ENCODE measurements at regions not wholly inside any gene's neighbourhood (a gene's known extent, or its start where the extent isn't known, plus 50 kb on each side); places are given as distances from the start of the nearest gene placed in this dataset.

DNA sequence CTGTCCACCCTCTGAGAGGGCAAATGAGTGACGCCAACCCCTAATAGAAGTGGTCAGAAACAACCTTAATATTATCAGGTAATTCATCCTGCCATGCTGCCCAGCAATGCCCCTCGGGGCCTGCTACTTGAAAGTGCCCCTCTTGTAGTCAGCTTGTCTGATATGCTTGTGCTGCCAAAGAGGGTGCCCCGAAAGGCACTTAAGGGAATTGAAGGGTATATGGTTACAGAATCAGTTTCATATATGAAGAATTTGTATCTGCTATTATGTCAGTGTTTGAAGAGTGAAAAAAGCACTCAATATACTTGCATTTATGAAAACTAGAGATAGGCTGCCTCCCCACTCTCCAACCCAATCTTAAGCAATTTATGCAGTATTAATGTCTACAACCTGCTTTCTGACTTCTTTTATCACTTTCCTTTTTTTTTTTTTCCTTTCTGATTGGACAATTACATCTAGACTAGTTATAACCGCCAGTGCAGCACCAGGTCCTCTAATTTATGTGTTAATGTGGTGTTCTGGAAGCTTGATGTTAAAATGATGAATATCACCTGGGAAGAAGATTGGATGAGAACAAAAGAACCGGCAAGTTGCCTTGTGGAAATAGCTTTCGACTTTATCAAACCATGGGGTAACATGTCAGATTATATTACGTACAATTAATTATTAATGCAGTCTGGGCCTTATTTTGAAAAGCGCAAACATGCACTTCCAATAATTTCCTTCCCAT, 646.9 kb upstream of the ACVR2A start:
- Histone ChIP-seq H3K27me3 (ENCODE audit: insufficient read depth, low read depth, severe bottlenecking) (no peaks in the 10 kb centered on the region), H3K27ac (no peak overlapping the region), H3K4me3 (ENCODE audit: low read depth, low read length) (no peak overlapping the region), H3K9me3 (ENCODE audit: severe bottlenecking) (no peaks in the 10 kb centered on the region), H3K36me3 (no peaks in the 10 kb centered on the region)
- DNase-seq: no peak
- TF ChIP-seq, protein P1, sequence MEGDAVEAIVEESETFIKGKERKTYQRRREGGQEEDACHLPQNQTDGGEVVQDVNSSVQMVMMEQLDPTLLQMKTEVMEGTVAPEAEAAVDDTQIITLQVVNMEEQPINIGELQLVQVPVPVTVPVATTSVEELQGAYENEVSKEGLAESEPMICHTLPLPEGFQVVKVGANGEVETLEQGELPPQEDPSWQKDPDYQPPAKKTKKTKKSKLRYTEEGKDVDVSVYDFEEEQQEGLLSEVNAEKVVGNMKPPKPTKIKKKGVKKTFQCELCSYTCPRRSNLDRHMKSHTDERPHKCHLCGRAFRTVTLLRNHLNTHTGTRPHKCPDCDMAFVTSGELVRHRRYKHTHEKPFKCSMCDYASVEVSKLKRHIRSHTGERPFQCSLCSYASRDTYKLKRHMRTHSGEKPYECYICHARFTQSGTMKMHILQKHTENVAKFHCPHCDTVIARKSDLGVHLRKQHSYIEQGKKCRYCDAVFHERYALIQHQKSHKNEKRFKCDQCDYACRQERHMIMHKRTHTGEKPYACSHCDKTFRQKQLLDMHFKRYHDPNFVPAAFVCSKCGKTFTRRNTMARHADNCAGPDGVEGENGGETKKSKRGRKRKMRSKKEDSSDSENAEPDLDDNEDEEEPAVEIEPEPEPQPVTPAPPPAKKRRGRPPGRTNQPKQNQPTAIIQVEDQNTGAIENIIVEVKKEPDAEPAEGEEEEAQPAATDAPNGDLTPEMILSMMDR (IDR thresholded peaks at IDR 0.05; ENCODE audit: low read depth, low read length): no peak

DNA sequence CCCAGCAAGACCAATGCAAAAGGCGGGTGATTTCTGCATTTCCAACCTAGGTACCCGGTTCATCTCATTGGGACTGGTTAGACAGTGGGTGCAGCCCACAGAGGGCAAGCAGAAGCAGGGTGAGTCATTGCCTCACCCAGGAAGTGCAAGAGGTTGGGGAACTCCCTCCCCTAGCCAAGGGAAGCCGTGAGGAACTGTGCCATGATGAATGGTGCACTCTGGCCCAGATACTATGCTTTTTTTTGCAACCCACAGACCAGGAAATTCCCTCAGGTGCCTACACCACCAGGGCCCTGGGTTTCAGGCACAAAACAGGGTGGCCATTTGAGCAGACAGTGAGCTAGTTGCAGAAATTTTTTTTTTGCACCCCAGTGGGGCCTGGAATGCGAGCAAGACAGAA, 662.6 kb upstream of the ACVR2A start:
- DNase-seq: no peak

DNA sequence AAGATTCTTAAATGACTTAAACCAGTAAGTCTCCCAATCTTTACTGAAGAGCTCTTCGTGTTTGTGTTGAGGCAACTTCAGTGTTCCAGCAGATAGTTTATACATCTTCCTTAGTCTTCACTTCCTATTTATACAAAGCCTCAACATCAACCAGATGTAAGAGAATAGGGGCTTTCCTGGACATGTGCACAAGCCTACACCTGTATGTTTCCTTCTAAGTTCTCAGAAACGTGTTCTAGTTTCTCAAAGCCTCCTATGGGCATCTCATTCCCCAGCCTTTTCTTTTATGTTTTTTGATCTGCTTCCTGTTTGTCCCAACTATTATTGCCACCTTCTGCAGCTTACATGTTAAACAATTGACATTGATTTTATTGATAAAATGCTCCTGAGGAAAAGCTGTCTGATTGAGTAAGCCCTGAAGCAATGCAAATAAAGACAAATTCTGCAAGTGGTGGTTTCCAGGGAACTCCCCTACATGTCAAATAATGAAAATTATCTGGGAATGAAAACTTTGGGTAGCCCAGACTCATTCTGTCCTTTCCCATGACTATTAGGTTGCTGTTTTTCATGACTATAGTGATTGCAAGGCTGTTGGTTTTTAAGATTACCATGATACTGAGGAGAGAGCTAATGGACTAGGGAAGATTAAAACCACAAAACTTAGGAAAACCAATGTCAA, 663.3 kb upstream of the ACVR2A start:
- DNase-seq: no peak
- no peaks in the 10 kb centered on the region for H3K27me3 ChIP-seq (ENCODE audit: insufficient read depth, low read depth, severe bottlenecking)
- H3K4me3 ChIP-seq (ENCODE audit: low read depth, low read length): no peak overlapping the region
- TF ChIP-seq, protein P1 (IDR thresholded peaks at IDR 0.05; ENCODE audit: low read depth, low read length): no peak
- no peaks in the 10 kb centered on the region for H3K9me3 ChIP-seq (ENCODE audit: severe bottlenecking)
- H3K36me3 ChIP-seq: no peaks in the 10 kb centered on the region
- H3K27ac ChIP-seq: no peak overlapping the region

More for the DNA sequence above, 662.6 kb upstream of the ACVR2A start:
- TF ChIP-seq, protein P1 (IDR thresholded peaks at IDR 0.05; ENCODE audit: low read depth, low read length): no peak
- Histone ChIP-seq H3K4me3 (ENCODE audit: low read depth, low read length) (no peak overlapping the region), H3K9me3 (ENCODE audit: severe bottlenecking) (no peaks in the 10 kb centered on the region), H3K36me3 (no peaks in the 10 kb centered on the region), H3K27me3 (ENCODE audit: insufficient read depth, low read depth, severe bottlenecking) (no peaks in the 10 kb centered on the region), H3K27ac (no peak overlapping the region)

DNA sequence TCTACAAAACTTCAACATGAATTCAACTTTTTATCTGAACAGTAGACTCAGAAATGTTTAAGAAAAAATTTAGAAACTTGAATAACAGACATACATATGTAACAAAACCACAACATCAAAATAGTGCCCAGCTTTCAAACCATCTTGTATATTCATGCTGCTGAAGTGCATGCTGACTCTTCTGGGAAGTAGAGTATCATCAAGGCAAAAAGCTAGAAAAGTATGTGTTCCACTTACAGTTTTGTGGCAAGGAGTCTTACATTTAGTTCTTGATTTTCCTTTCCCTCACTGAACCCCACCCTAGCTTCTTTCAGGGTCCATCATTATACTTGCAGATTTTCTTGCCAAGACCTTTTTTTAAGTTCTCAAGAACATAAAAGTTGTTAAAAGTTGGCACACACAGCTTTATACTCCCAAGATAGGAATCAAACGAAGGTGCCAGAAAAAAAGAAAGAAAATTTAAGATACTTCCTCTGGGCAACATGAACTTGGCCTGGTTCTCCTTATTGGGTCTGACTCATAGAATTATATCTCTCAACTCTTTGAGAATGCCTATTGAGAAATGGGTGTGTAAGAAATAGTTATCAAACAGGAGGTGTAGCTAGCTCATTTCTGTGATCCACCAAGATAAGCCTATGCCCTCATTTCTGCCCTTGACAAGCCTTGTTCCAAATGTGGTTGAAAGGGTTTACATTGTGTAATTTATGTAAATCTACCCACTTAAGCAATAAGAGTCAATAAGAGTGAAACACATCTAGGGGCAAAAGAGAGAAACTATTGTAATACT, 667.6 kb upstream of the ACVR2A start:
- H3K4me3 ChIP-seq (ENCODE audit: low read depth, low read length): no peak overlapping the region
- H3K27ac ChIP-seq: no peak overlapping the region
- no peaks in the 10 kb centered on the region for H3K9me3 ChIP-seq (ENCODE audit: severe bottlenecking)
- H3K36me3 ChIP-seq: no peaks in the 10 kb centered on the region
- no peaks in the 10 kb centered on the region for H3K27me3 ChIP-seq (ENCODE audit: insufficient read depth, low read depth, severe bottlenecking)
- DNase-seq: no peak
- TF ChIP-seq, protein P1 (IDR thresholded peaks at IDR 0.05; ENCODE audit: low read depth, low read length): no peak

DNA sequence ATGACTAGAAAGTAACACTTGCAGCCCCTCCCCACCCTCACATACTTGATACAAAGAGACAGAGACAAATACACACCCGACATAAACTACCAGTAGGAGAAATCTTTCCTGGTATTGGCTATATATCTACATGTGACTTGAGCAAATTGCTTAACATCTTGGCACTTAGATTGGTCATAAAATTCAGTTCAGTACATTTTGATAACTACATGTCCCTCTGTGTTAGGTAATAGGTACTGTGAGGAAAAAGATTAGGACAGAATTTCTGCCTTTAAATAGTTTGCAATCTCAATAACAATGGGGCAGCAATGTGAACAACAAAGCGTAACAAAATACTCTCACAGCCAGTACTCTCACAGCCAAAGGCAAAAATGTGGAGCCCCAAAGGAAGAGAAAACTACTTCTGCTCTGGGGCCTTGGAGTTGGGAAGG, 670.0 kb upstream of the ACVR2A start:
- Histone ChIP-seq H3K27me3 (ENCODE audit: insufficient read depth, low read depth, severe bottlenecking) (no peaks in the 10 kb centered on the region), H3K4me3 (ENCODE audit: low read depth, low read length) (no peak overlapping the region), H3K9me3 (ENCODE audit: severe bottlenecking) (no peaks in the 10 kb centered on the region), H3K27ac (no peak overlapping the region), H3K36me3 (no peaks in the 10 kb centered on the region)
- TF ChIP-seq, protein P1 (IDR thresholded peaks at IDR 0.05; ENCODE audit: low read depth, low read length): no peak
- no peak for DNase-seq

Data from WERI-Rb-1 (cell line).